ENCODE measurements at regions not wholly inside any gene's neighbourhood (a gene's known extent, or its start where the extent isn't known, plus 50 kb on each side); places are given as distances from the start of the nearest gene placed in this dataset.
"Not testable (repeated sequence)": the region's sequence is repeated elsewhere in the genome, so short reads cannot be mapped to it uniquely, and the experiment has no call there.

DNA sequence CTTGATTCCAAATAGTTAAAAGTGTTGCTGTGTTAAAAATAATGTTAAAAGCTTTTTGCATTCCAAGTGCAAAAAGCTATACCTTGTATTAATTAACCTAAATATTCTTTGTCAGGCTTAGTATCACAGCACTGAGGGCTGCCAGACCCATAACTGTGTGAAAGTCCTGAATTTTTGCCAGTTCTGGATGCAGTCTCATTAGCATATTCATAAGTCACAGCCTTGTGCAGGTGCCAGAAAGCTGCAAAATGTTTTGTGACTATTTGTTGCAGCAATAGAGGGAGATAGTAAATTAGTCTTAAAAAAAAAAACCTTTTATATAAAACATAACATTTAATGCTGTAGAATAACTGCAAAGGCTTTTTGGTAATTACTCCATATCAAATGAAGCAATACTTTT lies 56.6 kb downstream of the SLITRK1 start:
- DNase-seq (ENCODE audit: low read depth), result no peak

DNA sequence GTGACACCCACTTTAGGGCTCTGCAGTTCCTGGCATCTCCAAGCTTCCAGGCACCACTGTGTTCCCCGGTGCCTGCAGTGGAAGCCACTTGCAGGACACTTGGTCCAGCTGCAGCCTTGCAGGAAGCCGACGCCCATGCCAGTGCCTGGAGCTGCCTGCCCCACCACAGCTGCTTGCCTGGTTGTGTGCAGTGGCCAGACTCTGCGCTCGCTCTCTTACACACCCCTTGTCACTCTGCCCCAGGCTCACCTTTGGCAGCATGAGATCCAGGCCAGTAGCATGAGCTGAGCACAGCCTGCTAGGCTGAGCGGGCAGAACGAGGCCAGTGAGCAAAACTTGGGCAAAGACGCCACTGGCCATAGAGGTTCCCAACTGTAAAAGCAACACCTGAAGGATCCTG lies 57.7 kb downstream of the SLITRK1 start:
- no peak for DNase-seq (ENCODE audit: low read depth)

DNA sequence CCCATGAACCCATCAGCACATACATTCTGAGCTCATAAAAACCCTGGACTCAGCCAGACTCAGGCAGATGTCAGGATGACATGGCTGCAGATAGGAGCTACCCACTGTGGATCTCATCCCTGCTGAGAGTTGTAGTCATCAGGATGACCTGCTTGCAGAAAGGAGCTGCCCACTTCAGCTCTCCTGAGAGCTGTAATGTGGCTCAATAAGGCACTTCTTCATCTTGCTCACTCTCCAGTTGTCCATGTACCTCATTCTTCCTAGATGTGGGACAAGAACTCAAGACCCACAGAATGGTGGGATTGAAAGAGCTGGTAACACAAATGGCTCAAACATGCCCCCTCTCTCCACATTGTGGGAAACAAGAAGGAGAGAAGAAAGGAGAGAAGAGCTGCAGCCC lies 58.2 kb downstream of the SLITRK1 start:
- DNase-seq (ENCODE audit: low read depth), result no peak

DNA sequence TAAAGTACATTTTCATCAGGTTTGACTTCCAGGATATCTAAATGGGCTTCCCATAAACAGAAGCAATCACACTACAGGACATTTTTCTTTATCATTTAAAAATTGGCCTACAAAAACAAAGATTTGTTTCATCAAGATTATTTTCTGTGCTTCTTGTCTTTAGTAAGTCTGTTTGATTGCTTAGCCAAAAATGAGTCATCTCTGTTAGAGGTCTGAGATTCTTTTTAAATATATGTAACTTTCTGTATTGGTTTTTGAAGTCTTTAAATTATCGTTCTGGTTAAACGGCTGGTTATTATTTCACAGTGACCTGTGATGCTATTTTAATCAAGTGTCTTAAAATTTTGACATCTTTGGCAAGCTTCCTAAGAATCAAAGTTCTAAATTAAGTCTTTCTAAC lies 62.7 kb downstream of the SLITRK1 start:
- DNase-seq (ENCODE audit: low read depth), result peak; percentile 42

DNA sequence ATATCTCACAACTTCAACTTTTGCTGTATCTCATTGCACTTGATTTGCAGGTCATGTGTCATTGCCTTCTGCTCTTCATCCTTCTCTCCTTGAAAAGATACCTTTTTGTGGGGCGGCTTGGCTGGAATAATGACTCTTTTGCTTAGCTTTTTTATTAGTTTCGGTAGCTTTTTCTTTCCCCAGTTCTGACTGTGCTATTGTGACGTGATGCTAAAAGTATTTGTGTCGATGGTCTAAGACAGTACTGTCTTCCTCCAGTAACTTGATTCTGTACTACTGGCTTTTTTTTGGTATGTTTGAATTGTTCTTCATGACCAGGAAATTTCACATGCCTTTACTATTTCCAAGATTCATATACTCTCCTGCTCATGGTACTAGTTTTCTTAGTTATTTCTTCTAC lies 63.1 kb downstream of the SLITRK1 start:
- peak; percentile 77 for DNase-seq (ENCODE audit: low read depth)

DNA sequence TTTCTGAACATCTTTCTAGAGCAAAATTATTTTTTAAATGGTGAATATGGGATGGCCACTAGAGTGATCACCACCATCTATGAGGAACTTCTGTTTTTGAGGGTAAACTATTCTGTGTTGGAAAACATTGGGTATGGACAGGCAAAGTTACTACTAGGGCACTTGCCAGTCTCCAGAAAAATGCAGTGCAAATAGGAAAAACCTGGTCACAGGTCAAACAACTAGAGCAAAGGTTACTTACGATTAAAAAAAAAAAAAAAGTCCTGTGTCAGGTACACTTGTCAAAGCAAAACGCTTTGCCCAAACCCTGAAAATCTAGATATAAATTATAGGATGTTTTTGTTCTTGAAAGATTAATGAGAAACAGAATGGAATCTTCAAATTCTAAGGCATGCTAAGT lies 66.2 kb downstream of the SLITRK1 start:
- no peak for DNase-seq (ENCODE audit: low read depth)

DNA sequence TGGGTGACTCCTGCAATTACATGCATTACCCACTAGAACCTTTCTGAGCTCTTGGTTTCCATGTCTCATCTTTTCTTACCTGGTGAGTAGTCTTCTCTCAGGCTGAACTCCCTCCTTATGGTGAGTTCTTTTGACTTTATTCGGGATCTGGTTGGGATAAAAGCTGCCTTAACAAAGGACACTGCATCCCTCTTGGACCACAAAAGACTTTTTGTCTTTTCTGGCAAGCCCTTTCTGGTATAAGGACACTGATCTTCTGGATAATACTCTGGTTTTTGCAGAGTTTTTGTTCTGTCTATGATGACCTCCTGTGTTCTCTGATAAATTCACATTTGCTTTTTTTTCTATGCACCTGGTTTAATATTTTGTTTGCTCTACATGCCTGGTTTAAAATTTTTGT lies 66.7 kb downstream of the SLITRK1 start:
- DNase-seq (ENCODE audit: low read depth), result no peak

DNA sequence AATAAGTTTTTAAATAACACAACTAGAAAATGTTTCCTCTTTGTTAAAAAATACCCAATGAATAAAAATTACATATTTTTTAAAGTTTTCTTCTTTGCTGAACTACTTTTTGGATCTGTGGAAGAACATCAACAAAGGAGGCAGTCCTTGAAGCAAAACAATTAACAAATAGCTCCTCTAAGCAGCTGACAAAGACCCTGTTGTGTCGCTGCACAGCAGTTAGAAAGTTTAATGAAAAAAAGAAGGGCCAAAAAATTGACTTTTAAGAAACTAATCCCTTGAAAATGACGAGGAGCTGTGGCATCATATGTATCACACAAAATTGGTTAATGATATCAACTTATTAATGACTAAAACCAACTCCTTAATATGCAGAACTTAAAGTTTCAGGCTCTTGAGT lies 72.1 kb downstream of the SLITRK1 start:
- DNase-seq (ENCODE audit: low read depth), result no peak

DNA sequence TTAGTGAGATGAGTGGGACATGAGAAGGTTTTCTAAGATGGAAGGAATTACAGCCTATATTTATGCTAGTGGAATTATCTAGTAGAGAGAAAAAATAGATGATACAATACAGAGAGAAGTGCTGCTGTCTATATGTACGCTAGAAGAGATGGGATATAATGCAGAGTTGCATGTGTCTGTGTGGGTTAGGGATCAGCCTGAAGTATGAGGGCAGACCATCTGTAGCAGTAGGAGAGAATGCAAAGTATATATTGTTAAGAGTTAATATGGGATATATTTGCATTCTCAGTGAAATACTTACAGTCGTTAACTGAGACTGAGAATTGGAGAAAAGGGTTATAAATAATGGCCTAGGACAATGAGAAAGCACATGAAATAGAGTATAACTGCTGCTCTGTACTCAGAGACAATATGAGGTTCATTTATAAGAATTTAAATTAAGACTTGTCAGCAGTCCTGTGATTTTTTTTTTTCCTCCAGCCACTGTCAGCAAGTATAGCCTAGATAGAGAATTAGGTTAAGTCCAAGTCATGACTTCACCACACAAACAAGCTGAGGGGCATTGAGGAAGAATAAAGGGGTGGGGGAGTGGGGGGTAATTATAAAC lies 77.8 kb downstream of the SLITRK1 start:
- no peak for DNase-seq (ENCODE audit: low read depth)

DNA sequence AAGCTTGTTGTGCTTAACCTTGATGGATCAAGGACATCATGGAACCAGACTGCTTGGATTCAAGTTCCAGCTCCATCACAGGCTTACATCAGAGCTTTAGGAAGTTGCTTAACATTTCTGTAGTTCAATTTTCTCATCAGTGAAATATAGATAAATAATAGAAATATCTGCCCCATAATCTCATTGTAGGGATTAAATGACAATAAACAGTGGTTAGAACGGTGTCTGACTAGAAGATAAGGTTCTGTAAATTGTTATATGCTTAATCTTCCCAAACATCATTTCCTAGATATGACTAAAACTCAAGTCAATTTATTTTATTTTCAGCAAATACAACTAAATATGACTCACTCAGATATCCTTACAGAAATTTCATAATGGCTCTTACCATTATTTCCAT lies 83.5 kb downstream of the SLITRK1 start:
- peak; percentile 60 for DNase-seq (ENCODE audit: low read depth)

DNA sequence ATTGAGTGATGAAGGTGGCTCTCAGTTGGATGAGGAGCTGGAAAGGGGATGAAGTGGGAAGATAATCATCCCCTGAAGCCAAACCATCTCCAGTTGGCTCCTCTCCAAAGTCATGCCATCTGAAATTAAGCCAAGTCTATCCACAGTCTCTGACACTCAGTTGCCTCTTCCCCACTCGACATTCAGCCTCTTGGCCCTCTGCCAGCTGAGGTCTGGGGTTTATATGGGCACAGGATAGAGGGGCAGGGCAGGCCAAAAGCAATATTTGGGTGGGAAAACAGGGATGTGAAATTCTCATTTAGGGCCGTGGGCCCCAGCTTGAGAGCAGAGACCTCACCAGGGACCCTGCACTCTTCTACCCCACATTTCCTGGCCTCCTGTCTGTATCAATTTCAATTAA lies 85.9 kb downstream of the SLITRK1 start:
- no peak for DNase-seq (ENCODE audit: low read depth)

DNA sequence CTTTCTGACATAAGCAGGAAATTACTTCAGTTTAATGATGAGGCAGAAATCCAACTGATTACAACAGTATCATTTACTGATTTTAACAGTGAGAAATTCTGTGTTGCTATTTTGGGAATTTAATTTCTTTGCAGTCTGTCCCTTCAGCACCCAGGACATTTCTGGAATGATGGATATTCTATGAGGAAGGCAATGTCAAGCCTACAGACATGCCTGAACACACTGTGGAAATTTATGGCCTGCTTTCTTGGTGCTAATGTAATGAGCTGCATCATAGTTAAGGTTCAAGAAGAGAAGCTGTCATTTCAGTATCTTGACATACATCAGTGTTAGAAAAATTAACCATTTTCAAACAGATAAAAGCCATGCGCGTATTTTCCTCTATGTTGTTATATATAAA lies 87.7 kb downstream of the SLITRK1 start:
- no peak for DNase-seq (ENCODE audit: low read depth)

DNA sequence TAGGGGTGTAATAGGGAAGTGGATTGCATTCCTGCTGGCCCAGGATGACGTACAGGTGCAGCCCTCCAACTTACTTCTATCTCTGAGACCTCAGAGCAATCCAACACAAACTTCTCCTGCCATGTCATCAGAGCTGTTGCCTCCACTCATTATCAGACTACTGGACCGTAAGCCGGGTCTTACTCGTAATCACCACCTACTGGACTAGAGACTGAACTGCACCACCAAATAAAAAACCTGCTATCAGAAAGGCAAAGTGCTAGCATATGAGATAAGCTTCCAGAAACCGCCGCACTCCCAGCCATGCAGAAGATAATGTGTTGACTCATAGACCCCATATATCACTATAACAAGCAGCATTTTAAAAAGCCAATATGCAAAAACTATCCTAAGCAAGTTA lies 102.0 kb downstream of the SLITRK1 start:
- peak; percentile 47 for DNase-seq (ENCODE audit: low read depth)

DNA sequence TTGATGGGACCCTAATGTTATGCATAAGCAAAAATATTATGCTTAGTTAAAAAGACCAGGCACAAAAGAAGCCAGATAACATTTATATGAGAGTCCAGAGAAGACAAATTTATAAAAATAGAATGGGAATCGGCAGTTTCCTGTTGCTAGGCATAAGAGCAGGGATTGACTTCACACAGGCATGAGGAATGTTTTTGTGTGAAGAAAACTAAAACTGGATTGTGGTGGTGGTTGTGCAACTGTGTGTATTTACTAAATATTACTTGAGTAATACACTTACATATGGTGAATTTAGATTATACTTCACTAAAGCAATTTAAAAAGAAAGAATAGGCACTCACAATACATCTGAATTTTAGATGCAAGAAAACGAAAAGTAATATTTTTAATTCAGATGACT lies 108.3 kb downstream of the SLITRK1 start:
- no peak for DNase-seq (ENCODE audit: low read depth)

DNA sequence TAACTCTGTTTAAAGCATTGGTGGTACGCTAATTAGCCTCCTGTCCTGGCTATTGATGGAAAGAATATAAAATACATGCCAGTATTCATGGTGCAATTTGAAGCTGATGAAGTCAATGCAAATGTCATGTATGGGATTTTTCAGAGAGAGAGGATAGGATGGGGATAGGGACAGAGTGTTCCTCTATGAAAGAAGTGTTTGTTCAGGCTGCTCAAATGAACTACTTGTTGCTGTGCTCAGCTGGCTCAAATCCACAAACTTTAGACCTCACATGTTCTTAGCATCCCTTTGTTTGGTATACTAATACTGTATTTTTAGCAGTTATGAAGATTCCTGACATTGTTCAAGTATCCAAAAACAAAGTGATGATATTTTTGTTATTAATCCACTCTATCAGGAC lies 116.5 kb downstream of the SLITRK1 start:
- DNase-seq (ENCODE audit: low read depth), result no peak

DNA sequence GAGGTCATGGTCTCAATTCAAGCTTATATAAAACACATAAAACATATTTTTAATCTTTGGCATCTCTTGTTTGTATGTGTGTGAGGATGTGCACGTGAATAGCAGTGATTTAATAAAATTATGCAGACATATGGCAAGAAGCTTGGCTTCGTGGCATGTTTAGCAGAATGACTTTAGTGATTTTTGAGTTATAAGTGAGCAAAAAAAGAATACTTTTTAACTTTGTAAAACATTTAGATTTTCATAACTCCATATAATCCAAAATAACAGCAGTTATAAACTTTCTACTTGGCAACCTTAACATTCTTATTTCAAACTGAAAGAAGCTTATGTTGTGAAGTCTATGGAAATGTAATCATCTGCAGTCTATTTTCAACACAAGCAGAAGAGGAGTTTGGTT lies 120.6 kb downstream of the SLITRK1 start:
- no peak for DNase-seq (ENCODE audit: low read depth)

DNA sequence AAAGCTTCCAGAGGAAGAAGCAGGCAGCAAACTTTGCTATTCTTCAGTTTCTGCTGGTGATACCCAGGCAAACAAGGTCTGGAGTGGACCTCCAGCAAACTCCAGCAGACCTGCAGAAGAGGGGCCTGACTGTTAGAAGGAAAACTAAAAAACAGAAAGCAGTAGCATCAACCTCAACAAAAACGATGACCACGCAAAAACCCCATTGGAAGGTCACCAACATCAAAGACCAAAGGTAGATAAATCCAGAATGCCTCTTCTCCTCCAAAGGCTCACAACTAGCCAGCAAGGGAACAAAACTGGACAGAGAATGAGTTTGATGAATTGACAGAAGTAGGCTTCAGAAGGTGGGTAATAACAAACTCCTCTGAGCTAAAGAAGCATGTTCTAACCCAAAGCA lies 127.1 kb downstream of the SLITRK1 start:
- not testable (repeated sequence) for DNase-seq (ENCODE audit: low read depth)

DNA sequence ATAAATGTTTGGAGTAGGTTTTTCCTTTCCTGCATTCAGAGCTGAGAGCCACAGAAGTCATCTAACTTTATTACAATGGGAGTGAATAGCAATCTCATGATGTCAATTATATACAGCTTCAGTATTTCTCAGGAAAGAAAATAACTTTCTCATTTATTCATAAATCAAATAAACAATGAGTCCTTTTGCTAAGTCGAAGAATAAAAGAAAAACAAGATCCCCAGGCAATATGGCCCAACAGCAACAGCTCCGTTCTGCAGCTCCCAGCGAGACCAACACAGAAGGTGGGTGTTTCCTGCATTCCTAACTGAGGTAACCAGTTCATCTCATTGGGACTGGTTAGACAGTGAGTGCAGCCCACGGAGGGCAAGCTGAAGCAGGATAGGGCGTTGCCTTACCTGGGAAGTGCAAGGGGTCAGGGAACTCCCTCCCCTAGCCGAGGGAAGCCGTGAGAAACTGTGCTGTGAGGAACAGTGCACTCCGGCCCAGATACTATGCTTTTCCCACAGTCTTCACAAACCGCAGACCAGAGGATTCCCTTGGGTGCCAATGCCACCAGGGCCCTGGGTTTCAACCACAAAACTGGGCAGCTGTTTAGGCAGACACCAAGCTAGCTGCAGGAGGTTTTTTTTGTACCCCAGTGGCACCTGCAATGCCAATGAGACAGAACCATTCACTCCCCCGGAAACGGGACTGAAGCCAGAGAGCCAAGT lies 128.2 kb downstream of the SLITRK1 start:
- peak; percentile 43 for DNase-seq (ENCODE audit: low read depth)

DNA sequence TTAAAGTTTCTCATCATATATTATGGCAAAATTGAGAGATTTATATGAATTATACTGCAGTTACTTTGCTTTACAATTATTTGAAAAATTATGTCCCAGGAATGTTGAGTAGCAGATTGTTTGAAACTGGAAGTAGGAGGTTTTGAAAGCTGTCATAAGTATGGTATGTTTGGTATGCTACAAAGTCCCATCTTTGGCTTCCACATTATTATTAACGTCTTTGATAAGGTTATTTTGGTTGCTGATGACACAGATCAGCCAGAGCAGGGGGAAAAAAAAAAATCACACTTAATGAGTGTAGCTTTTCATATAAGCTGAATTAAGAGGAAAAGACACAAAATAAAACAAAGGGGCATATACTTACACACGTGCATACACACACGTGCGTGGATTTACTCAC lies 130.1 kb downstream of the SLITRK1 start:
- peak; percentile 83 for DNase-seq (ENCODE audit: low read depth)

DNA sequence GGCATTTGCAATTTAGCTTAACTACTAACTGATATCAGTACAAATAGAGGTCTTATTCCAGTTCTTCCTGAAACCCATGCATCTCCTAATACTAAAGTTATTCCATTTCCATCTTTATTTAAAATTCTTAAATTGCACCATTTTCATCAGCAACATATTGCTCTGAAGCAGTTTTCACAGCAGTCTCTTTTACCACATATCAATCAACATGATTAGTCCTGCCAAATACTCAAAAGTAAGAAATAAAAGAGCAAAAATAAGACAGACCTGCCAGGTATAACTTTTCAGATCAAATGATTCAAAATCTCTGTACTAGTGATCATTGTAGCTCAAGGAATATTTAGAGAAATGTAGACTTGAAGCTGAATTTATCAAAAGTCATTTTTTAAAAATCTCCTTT lies 141.7 kb downstream of the SLITRK1 start:
- no peak for DNase-seq (ENCODE audit: low read depth)

DNA sequence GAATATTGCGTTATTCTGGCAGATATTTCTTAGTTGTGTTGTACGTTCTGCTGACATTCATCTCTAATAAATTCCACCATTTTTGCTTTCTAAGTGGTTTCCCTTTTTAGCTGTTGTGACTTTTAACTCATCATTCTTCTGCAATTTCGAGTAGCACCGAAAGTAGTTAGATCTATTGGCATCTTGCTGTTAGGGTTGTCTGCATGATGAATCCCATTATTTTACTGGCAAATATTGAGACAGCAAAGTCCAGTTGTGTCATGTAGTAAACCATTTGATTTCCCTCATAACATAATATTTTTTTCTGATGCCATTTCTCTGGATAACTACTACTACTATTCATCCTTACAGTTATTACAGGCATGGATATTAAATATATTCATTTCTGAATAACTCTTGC lies 143.9 kb downstream of the SLITRK1 start:
- DNase-seq (ENCODE audit: low read depth), result no peak

DNA sequence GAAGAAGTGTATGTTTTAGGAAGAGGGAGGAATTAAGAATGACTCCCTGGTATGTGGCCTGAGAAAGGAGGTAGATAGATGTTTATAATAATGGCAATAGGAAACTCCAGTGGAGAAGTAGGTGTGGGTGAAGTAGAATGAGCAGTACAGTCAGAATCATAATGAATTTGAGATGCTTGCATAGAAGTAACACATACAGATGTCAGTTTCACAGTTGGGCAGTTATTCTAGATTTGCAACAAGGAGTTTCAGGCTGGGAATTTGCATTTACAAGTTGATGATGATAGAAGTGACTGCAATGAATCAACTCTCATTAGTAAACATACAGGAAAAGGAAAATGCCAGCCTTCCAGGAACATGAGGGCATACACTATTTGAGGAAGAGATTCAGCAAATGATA lies 149.0 kb downstream of the SLITRK1 start:
- DNase-seq (ENCODE audit: low read depth), result no peak

DNA sequence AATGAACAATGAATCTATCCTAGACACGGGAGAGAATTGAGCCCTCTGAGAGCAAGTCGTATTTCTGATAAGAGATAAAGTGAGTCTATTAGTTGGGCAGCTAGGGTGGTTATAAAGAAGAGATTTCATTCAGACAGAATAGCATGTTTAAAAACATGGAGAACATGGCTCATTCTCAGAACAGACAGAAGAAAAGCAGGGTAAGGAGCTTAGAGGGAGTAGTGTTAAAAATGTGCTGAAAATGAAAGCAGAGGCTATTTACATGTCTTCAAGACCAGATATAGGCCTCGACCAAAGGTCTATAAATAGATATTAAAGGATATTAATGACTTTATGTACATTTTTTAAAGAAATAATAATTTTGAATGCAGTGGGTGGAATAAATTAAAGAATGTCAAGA lies 149.5 kb downstream of the SLITRK1 start:
- no peak for DNase-seq (ENCODE audit: low read depth)

DNA sequence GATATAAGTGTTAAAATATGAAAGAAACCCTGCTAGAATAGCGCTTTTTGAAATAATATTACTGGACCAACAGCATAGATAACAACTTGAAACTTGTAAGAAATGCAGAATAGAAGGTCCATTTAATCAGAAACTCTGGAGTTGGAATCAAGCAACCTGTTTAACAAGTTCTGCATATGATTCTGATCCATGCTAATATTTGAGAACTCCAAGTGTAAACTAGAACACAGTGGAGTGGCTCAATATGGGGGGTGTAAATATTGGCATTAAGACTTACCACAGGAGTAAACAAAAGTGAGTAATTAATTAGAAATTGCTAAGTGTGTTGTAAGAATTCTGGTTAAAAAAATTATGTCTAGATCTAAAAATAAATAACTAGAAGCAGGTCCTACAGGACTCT lies 151.2 kb downstream of the SLITRK1 start:
- DNase-seq (ENCODE audit: low read depth), result no peak

Data from ELR (cell line).